HG03342 (cell line): ENCODE measurements at regions not wholly inside any gene's neighbourhood (a gene's known extent, or its start where the extent isn't known, plus 50 kb on each side); places are given as distances from the start of the nearest gene placed in this dataset.
"Not testable (repeated sequence)": the region's sequence is repeated elsewhere in the genome, so short reads cannot be mapped to it uniquely, and the experiment has no call there.

Source experiments
- ATAC-seq: cut with Tn5 transposase; IDR thresholded peaks from one replicate; pipeline ENCODE4 v1.9.1; 2021; ENCODE audit warnings: mild to moderate bottlenecking, moderate library complexity; ENCODE audit not compliant: unreplicated experiment

GRCh38 chr4:13922873-13923645 lies 295.5 kb upstream of the BOD1L1 start:
- no peak for ATAC-seq

DNA sequence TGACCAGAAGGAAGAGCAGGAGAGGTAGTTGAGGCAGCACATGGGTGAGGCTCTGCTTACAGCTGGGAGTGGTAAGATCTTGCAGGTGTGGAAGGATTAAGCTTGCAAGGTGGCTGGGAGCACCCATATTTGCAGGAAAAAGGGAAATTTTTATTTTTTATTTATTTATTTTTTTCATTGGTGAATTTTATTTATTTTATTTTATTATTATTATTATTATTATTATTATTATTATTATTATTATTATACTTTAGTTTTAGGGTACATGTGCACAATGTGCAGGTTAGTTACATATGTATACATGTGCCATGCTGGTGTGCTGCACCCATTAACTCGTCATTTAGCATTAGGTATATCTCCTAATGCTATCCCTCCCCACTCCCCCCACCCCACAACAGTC lies 297.4 kb upstream of the BOD1L1 start:
- not testable (repeated sequence) for ATAC-seq

DNA sequence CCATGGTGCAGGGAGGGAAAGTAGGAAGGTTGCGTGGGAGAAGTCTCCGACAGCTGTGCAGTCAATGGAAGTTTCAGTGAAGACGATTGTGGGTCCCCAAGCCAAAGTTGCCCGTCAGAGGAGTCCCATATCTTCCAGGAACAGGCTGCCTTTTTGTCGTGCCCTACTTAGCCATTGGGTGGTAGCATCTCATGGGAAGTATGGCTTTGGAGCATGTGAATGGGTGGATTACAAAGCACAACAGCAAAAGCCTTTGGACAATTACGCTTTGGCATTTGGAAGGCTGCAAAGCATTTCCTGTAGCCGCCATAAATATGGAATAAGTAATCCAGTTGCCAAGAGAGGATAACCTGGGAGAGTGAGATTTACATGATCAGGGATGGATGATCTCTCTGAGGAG lies 300.7 kb upstream of the BOD1L1 start:
- no peak for ATAC-seq

DNA sequence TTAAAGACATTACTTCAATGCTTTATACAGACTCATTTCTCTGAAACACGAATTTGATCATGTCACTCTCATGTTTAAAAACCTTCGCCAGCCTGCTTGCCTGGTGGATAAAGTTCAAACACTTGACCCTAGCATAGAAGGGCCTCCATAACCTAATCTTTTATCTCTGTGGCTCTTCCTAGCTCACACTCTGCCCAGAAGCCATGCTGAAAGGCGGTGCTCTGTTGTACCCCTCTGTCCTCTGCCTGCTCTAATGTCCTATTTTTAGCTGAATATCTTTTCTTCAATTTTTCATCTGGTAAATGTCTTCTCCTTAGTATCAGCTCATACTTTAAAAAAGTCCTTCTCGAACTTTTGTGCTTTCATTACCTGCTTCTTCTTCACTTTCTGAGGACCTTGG lies 302.6 kb upstream of the BOD1L1 start:
- ATAC-seq = no peak

DNA sequence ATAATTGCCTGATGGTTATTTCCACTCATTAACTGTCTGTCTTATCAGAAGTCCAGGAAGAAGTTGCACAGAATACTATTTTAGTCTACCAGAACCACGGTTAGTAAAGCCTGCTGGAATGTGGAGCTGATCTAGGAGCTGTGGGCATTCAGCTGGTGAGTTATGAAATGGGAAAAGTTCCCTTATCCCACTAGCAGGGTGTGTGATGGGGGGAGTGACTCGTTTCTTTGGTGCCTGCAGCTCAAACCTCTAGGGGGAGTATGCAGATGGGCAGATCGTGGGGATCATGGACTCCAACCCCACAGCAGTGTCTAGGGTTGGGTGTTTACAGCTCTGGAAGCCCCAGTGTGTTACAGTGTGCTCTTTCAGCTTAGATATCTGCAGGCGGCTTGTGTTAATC lies 305.7 kb upstream of the BOD1L1 start:
- no peak for ATAC-seq

DNA sequence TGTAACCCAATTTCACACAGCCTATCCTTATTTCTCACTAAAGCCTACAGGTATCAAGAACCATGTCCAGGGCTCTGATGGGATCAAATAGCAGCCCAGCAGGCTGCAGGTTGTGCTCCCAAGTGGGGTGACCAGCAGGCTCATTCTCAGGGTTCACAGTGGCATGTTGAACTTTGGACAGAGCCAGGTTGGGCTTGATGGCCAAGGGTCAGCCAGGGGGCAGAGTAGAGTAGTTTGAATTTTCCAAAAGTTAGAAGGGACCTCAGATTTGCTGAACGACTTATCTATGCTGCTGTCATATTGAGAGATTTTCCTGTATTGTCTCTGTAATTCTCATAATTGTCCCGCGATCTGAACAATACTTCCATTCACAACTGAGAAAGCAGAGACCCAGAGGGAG lies 310.8 kb upstream of the BOD1L1 start:
- ATAC-seq = no peak

- ATAC-seq = no peak
Measured at GRCh38 chr4:13940921-13941320, 313.4 kb upstream of the BOD1L1 start.

DNA sequence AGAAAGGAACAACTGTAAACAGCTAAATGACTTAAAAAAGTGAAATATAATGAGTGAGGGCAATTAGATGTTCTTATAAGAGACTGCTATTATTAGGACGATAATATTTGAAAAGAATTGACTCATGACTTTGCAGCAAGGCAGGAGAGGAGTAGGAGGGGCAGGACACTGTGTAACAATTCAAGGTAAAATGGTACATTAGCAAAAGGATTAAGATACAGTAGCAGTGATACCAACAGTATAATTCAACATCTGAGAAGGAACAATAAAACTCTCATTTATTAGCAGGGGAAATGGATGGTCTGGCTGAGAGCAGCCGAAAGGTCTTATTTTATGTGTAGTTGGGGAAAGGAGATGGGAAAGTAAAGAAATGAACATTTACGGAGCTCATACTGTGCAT lies 315.5 kb upstream of the BOD1L1 start:
- no peak for ATAC-seq

- no peak for ATAC-seq
Measured at GRCh38 chr4:13944095-13944511, 316.6 kb upstream of the BOD1L1 start.

DNA sequence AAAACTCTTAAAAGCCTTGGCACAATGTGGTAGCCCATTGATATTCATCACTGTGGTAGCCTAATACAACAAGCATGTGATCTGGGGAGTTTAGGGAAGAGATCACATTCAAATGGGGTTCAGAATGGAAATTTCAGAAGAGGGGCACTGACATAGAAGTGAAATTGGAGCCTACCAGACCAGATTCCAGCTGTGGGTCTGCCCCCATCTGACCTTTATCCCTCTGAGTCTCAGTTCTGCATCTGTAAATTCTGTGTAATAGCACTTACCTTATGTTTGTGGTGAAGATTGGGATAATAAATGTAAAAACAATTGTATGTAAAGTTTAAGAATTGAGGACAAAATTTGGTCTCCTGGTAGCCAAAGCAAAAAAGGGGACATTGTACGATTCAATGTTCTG lies 320.4 kb upstream of the BOD1L1 start:
- ATAC-seq = no peak

GRCh38 chr4:13950491-13950890 lies 323.0 kb upstream of the BOD1L1 start:
- no peak for ATAC-seq

DNA sequence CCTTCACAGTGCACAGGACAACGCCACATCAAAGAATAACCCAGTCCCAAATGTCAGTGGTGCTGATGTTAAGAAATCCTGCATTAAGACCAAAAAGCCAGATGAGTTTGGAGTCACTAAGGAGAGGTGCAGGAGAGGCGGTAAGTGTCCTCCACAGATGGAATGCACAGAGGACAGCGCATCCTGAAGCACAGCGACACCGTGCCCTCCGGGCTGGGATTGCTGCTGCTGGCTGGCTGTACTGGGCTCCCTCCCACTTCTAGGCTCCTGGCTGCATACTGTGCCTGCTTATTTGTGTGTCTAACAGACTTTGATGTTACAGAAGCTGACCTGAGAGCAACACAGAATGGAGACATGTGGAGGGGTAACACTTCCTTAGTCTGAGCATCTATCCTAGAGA lies 325.6 kb upstream of the BOD1L1 start:
- no peak for ATAC-seq

GRCh38 chr4:13955551-13955950 lies 328.0 kb upstream of the BOD1L1 start:
- ATAC-seq = no peak

DNA sequence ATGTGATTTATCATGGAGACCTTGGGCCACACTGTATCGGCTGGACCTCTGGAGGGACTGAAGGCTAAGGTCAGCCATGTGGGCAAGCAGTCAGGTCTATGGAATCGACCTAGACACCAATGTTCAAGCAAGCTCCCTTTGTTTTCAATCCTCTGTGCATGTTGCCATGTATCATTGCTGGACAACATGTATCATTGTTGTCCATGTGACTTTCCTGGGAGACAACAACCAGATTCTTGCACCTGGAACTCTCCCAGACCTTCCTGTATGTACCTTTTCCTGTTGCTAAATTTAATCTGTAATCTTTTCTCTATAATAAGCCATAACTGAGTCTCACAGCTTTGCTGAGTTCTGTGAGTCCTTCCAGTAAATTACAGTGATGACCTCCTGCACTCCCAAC lies 329.4 kb upstream of the BOD1L1 start:
- no peak for ATAC-seq

DNA sequence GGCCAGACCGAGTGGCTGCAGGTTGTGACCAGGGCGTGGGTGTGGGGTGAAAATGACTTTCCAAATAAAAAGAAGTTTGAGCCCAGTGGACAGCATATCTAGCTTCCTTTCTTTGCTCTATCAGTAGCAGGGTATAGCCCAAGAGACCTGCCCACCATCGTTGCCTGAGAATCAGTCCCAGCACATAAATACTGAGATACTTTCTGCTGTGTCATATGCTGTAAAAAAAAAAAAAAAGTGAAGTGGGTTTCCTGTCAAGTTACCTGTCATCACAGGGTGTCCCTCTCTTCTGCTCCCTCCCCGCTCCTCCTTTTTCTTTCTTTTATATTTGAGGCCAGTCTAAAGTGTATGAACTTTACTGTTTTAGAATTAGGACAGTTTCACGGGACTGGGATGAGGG lies 330.3 kb upstream of the BOD1L1 start:
- ATAC-seq = no peak

DNA sequence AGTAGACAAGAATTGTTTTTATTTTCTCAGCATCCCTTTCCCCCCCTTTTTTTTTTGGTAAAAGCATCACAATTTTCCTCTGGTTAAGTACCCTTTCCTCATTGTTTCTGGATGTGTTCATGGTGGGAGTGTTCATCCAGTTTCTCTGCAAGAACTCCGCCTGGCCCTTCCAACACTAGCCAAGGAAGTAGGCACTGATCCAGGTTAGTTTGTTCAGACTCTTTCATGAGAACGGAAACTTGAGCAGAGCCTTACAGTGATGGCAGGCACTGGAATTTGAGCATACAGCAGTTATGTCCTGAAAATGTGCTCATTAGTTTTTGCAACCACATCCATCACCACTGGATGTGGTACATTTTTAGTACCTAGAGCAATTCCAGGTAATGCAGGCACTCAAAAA lies 336.1 kb upstream of the BOD1L1 start:
- no peak for ATAC-seq

DNA sequence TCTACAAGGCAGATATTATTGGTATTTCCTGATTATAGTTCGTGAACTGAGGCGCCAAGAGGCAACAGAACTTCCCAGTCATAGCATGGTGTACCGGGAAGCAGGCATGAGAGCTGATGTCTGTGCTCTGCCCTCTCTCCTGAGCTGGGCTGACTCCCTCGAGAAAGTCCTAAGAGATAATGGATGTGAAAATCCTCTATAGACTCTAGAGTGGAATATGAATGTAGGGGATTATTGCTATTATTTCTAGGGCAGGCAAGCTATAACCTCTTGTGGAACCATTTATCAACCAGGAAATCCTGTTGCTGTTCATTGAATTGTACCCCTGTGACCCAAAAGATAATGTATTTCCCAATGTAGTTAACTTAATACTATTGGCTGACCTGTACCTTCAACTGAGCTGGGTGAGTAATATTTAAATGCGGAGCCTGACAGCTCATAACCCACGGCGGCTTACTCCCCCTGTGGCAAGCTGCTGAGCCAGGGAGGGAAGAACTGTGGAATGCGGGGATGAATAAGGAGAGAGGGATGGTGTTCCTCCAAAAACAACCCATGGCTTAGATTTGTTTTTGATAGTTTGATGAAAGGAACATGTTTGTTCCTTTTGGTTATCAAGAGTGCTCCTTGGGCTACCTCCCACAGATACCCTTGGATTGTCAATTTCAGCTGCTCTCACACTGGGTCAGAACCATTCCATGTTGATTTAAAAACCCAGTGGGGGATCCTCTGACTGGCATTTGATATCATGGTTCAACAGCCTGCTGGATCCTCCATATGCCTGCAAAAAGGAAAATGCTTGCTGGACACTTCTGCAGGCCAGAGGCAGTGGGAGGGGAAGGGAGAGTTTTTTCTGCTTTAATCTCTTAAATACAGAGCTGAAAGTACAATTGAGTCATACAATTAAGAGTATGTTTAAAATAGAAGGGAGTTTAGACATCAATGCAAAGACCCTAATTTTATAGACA lies 339.0 kb upstream of the BOD1L1 start:
- no peak for ATAC-seq

GRCh38 chr4:13968723-13969122 lies 341.2 kb upstream of the BOD1L1 start:
- no peak for ATAC-seq

- no peak for ATAC-seq
Measured at GRCh38 chr4:13970349-13970748, 342.8 kb upstream of the BOD1L1 start.

DNA sequence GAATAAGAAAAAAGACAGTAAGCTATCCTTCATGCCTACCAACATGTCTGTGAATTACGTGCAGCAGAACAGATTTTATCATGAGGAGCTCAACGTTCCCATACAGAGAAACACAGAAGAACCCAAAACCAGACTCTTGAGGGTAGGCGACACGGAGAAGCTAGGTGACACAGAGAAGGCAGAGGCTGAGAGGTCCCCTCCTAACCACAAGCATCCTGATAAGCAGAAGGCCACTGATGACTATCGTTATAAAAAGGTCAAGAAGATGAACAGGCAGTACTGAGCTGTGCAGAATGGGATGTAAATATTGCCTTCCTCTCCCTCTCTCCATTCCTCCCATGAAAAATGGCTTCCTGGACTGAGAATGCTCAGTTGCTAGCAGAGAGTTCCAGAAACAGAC lies 350.2 kb upstream of the BOD1L1 start:
- no peak for ATAC-seq

- peak; percentile 75 for ATAC-seq
Measured at GRCh38 chr4:13980317-13981310, 353.1 kb upstream of the BOD1L1 start.
